ENCODE measurements at regions not wholly inside any gene's neighbourhood (a gene's known extent, or its start where the extent isn't known, plus 50 kb on each side); places are given as distances from the start of the nearest gene placed in this dataset.

GRCh38 chr5:89269721-89270120, 386.7 kb upstream of the MEF2C start:
- TF ChIP-seq, protein P1, sequence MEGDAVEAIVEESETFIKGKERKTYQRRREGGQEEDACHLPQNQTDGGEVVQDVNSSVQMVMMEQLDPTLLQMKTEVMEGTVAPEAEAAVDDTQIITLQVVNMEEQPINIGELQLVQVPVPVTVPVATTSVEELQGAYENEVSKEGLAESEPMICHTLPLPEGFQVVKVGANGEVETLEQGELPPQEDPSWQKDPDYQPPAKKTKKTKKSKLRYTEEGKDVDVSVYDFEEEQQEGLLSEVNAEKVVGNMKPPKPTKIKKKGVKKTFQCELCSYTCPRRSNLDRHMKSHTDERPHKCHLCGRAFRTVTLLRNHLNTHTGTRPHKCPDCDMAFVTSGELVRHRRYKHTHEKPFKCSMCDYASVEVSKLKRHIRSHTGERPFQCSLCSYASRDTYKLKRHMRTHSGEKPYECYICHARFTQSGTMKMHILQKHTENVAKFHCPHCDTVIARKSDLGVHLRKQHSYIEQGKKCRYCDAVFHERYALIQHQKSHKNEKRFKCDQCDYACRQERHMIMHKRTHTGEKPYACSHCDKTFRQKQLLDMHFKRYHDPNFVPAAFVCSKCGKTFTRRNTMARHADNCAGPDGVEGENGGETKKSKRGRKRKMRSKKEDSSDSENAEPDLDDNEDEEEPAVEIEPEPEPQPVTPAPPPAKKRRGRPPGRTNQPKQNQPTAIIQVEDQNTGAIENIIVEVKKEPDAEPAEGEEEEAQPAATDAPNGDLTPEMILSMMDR (IDR thresholded peaks at IDR 0.05): no peak
- no peak for TF ChIP-seq POLR2AphosphoS5 (IDR thresholded peaks at IDR 0.05; ENCODE audit: insufficient read depth in 1 of 2, low read depth in 1 of 2)
- no peak for TF ChIP-seq POLR2A (IDR thresholded peaks at IDR 0.05)
